ENCODE measurements at regions not wholly inside any gene's neighbourhood (a gene's known extent, or its start where the extent isn't known, plus 50 kb on each side); places are given as distances from the start of the nearest gene placed in this dataset.

GRCh38 chr16:80167657-80168390, 373.0 kb upstream of the DYNLRB2 start:
- no peak for TF ChIP-seq CTCF (IDR thresholded peaks at IDR 0.05; ENCODE audit: extremely low read depth, insufficient read depth, missing control alignments)
- in situ Hi-C loops (cut with MboI; ENCODE audit: low pct_unique_long_range_greater_than_20kb, low sequenced_read_pairs, unreplicated experiment), result no loop called here
- DNase-seq (ENCODE audit: low spot score), result no peak

GRCh38 chr16:80166082-80166481, 374.7 kb upstream of the DYNLRB2 start:
- TF ChIP-seq CTCF (IDR thresholded peaks at IDR 0.05; ENCODE audit: extremely low read depth, insufficient read depth, missing control alignments), result no peak
- DNase-seq (ENCODE audit: low spot score), result no peak
- in situ Hi-C loops (cut with MboI; ENCODE audit: low pct_unique_long_range_greater_than_20kb, low sequenced_read_pairs, unreplicated experiment), result no loop called here

GRCh38 chr16:80164966-80165550, 375.7 kb upstream of the DYNLRB2 start:
- no peak for TF ChIP-seq CTCF (IDR thresholded peaks at IDR 0.05; ENCODE audit: extremely low read depth, insufficient read depth, missing control alignments)
- no peak for DNase-seq (ENCODE audit: low spot score)
- in situ Hi-C loops (cut with MboI; ENCODE audit: low pct_unique_long_range_greater_than_20kb, low sequenced_read_pairs, unreplicated experiment), result no loop called here

GRCh38 chr16:80163339-80163738, 377.5 kb upstream of the DYNLRB2 start:
- in situ Hi-C loops (cut with MboI; ENCODE audit: low pct_unique_long_range_greater_than_20kb, low sequenced_read_pairs, unreplicated experiment), result no loop called here
- no peak for TF ChIP-seq CTCF (IDR thresholded peaks at IDR 0.05; ENCODE audit: extremely low read depth, insufficient read depth, missing control alignments)
- DNase-seq (ENCODE audit: low spot score), result no peak

GRCh38 chr16:80161799-80162739, 378.7 kb upstream of the DYNLRB2 start:
- in situ Hi-C loops (cut with MboI; ENCODE audit: low pct_unique_long_range_greater_than_20kb, low sequenced_read_pairs, unreplicated experiment), result no loop called here
- TF ChIP-seq CTCF (IDR thresholded peaks at IDR 0.05; ENCODE audit: extremely low read depth, insufficient read depth, missing control alignments), result no peak
- DNase-seq (ENCODE audit: low spot score), result no peak

- in situ Hi-C loops (cut with MboI; ENCODE audit: low pct_unique_long_range_greater_than_20kb, low sequenced_read_pairs, unreplicated experiment), result no loop called here
- no peak for TF ChIP-seq CTCF (IDR thresholded peaks at IDR 0.05; ENCODE audit: extremely low read depth, insufficient read depth, missing control alignments)
- DNase-seq (ENCODE audit: low spot score), result no peak
Measured at GRCh38 chr16:80158766-80159165, 382.0 kb upstream of the DYNLRB2 start.

All from GM13977 (cell line).